Mesenchymal stem cell (in vitro differentiated cells and primary cell): ENCODE measurements at regions not wholly inside any gene's neighbourhood (a gene's known extent, or its start where the extent isn't known, plus 50 kb on each side); places are given as distances from the start of the nearest gene placed in this dataset.

Source experiments
- DNase-seq: peaks from one replicate; pipeline ENCODE4 v3.0.0-alpha.2; 2013
- H2AFZ ChIP-seq: one replicate; pipeline ENCODE4 v1.6.1; 2013; ENCODE audit warnings: low read depth, mild to moderate bottlenecking, control low read depth, inconsistent platforms, low read length, moderate library complexity
- H2AK5ac ChIP-seq: 2 replicates; pipeline ENCODE4 v1.6.1; 2013; ENCODE audit warnings: low read length, moderate library complexity, mild to moderate bottlenecking, inconsistent platforms; ENCODE audit not compliant: severe bottlenecking
- H2BK120ac ChIP-seq: one replicate; pipeline ENCODE4 v1.6.1; 2013; ENCODE audit warnings: low read depth, mild to moderate bottlenecking, inconsistent platforms, low read length, moderate library complexity
- H2BK12ac ChIP-seq, 2 experiments: one replicate each; pipeline ENCODE4 v1.6.1; 2013; ENCODE audit warnings: inconsistent platforms in 2 of 2, low read length in 2 of 2, mild to moderate bottlenecking in 2 of 2, moderate library complexity in 2 of 2, control low read depth in 1 of 2
- H2BK15ac ChIP-seq: one replicate; pipeline ENCODE4 v1.6.1; 2013; ENCODE audit warnings: mild to moderate bottlenecking, low read depth, inconsistent platforms; ENCODE audit not compliant: poor library complexity, severe bottlenecking
- H2BK5ac ChIP-seq: 2 replicates; pipeline ENCODE4 v1.6.1; 2013; ENCODE audit warnings: low read depth, mild to moderate bottlenecking, low read length, control low read depth, inconsistent platforms; ENCODE audit not compliant: poor library complexity, severe bottlenecking
- H3K14ac ChIP-seq, 2 experiments: one replicate each; pipeline ENCODE4 v1.6.1; 2013; ENCODE audit warnings: inconsistent platforms in 2 of 2, low read length in 2 of 2, control low read depth in 1 of 2, mild to moderate bottlenecking in 1 of 2, moderate library complexity in 1 of 2
- H3K18ac ChIP-seq, 2 experiments: one replicate each; pipeline ENCODE4 v1.6.1; 2013; ENCODE audit warnings: inconsistent platforms in 2 of 2, low read length in 2 of 2, control low read depth in 1 of 2, low read depth in 1 of 2, mild to moderate bottlenecking in 1 of 2
- H3K23ac ChIP-seq, 2 experiments: one replicate each; pipeline ENCODE4 v1.6.1; 2013; ENCODE audit warnings: inconsistent platforms in 2 of 2, low read length in 2 of 2, mild to moderate bottlenecking in 2 of 2, moderate library complexity in 2 of 2, control low read depth in 1 of 2
- H3K27ac ChIP-seq: 2 replicates; pipeline ENCODE4 v1.5.1; 2013; ENCODE audit warnings: mild to moderate bottlenecking, moderate library complexity, low read length, control low read depth, inconsistent platforms; ENCODE audit not compliant: poor library complexity, severe bottlenecking
- H3K27me3 ChIP-seq, 2 experiments: 2 replicates each; pipeline versions ENCODE4 v1.6.1 to v1.7.0; 2013; ENCODE audit warnings: low read length in 2 of 2, mild to moderate bottlenecking in 2 of 2, moderate library complexity in 2 of 2, control low read depth in 1 of 2, inconsistent platforms in 1 of 2; ENCODE audit not compliant: control insufficient read depth in 1 of 2, insufficient read depth in 1 of 2
- H3K36me3 ChIP-seq, 2 experiments: 2 replicates each; pipeline versions ENCODE4 v1.6.1 to v1.7.0; 2013; ENCODE audit warnings: low read length in 2 of 2, control low read depth in 1 of 2, inconsistent platforms in 1 of 2, low read depth in 1 of 2, mild to moderate bottlenecking in 1 of 2; ENCODE audit not compliant: insufficient read depth in 2 of 2, control insufficient read depth in 1 of 2
- H3K4ac ChIP-seq, 2 experiments: one replicate each; pipeline ENCODE4 v1.6.1; 2013; ENCODE audit warnings: inconsistent platforms in 2 of 2, low read length in 2 of 2, mild to moderate bottlenecking in 2 of 2, moderate library complexity in 2 of 2, control low read depth in 1 of 2, low read depth in 1 of 2
- H3K4me1 ChIP-seq: 2 replicates; pipeline ENCODE4 v1.6.1; 2013; ENCODE audit warnings: low read depth, low read length, control low read depth; ENCODE audit not compliant: control insufficient read depth, insufficient read depth
- H3K4me2 ChIP-seq: 2 replicates; pipeline ENCODE4 v1.6.1; 2013; ENCODE audit warnings: low read length, mild to moderate bottlenecking, inconsistent platforms; ENCODE audit not compliant: poor library complexity, severe bottlenecking
- H3K4me3 ChIP-seq, 2 experiments: 2 replicates each; pipeline versions ENCODE4 v1.5.1 to v1.7.0; 2013; ENCODE audit warnings: low read length in 2 of 2, mild to moderate bottlenecking in 2 of 2, control low read depth in 1 of 2, low read depth in 1 of 2; ENCODE audit not compliant: insufficient read depth in 1 of 2
- H3K79me1 ChIP-seq: replicated peaks from 2 replicates; pipeline ENCODE4 v1.6.1; 2013; ENCODE audit warnings: mild to moderate bottlenecking, control low read depth, low read length, inconsistent platforms; ENCODE audit not compliant: poor library complexity, severe bottlenecking
- H3K9ac ChIP-seq: 2 replicates; pipeline ENCODE4 v1.7.0; 2013; ENCODE audit warnings: mild to moderate bottlenecking, low read length, moderate library complexity
- H3K9me3 ChIP-seq: 2 replicates; pipeline ENCODE4 v1.7.0; 2013; ENCODE audit warnings: mild to moderate bottlenecking, low read length; ENCODE audit not compliant: control insufficient read depth
- H4K8ac ChIP-seq: one replicate; pipeline ENCODE4 v1.6.1; 2013; ENCODE audit warnings: inconsistent platforms, mild to moderate bottlenecking, low read length, moderate library complexity
- H4K91ac ChIP-seq: one replicate; pipeline ENCODE4 v1.6.1; 2013; ENCODE audit warnings: mild to moderate bottlenecking, low read length, inconsistent platforms
- WGBS: methylation state at CpG from one replicate; pipeline ENCODE4 v1.1.7; 2013; ENCODE audit warnings: mixed read lengths; 5-methylcytosine and 5-hydroxymethylcytosine counted together

DNA sequence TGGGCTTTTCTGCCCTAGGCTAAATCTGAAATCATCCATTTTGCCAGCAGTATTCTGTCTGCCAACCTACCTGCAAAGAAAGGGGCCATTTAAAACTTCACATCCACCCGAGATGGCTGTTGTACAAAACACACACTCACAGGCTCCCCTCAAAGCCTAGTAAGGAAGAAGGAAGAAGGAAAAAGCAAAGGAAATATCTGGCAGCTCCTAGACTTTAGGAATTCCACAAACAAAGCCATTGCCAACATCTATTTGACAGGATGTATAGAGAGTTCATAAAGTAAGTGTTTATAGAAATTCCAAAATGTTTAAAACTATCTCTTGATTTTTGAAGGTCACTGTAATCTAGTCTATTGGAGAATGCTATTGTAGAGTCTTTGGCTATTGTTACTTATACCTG, 91.9 kb upstream of the THBS1 start:
- Histone ChIP-seq H3K4me2 (no peak overlapping the region), H3K79me1 (no peaks in the 10 kb centered on the region), H2BK15ac (no peak overlapping the region), H3K4ac (no peak overlapping the region), H2AK5ac (no peak overlapping the region), H4K8ac (no peak overlapping the region), H4K91ac (no peak overlapping the region), H3K4me3 (no peak overlapping the region), H3K4me1 (no peaks in the 10 kb centered on the region), H3K9ac (no peak overlapping the region), H3K27me3 (no peaks in the 10 kb centered on the region), H2BK5ac (no peak overlapping the region), H2AFZ (no peak overlapping the region), H2BK12ac (peak overlapping the region in 1 of 2 experiments; percentile 82), H3K14ac (no peak overlapping the region), H3K36me3 (no peaks in the 10 kb centered on the region), H3K27ac (no peak overlapping the region), H3K9me3 (no peaks in the 10 kb centered on the region), H3K23ac (no peak overlapping the region), H2BK120ac (no peak overlapping the region), H3K18ac (peak overlapping the region in 1 of 2 experiments; percentile 84)
- no peak for DNase-seq
- no CpG with 5 or more reads among the region's 1 CpG for WGBS

GRCh38 chr15:39491115-39491885, 89.6 kb upstream of the THBS1 start:
- no peak overlapping the region for H3K4me3 ChIP-seq
- peaks cover 4% of the 10 kb centered on the region for H3K4me1 ChIP-seq
- no peaks in the 10 kb centered on the region for H3K9me3 ChIP-seq
- no peak overlapping the region for H3K27ac ChIP-seq
- H3K23ac ChIP-seq, result no peak overlapping the region
- no peak overlapping the region for H2BK5ac ChIP-seq
- no peak overlapping the region for H2BK120ac ChIP-seq
- no peaks in the 10 kb centered on the region for H3K79me1 ChIP-seq
- no peak overlapping the region for H2AFZ ChIP-seq
- no peak overlapping the region for H3K4ac ChIP-seq
- no peak overlapping the region for H2AK5ac ChIP-seq
- H2BK15ac ChIP-seq, result no peak overlapping the region
- no peak overlapping the region for H3K4me2 ChIP-seq
- 97% methylated on average over 11 of the region's 12 CpGs for WGBS
- H3K36me3 ChIP-seq, result no peaks in the 10 kb centered on the region
- H3K18ac ChIP-seq, result no peak overlapping the region
- H4K8ac ChIP-seq, result no peak overlapping the region
- no peak overlapping the region for H4K91ac ChIP-seq
- no peak overlapping the region for H3K14ac ChIP-seq
- no peak for DNase-seq
- H3K9ac ChIP-seq, result no peak overlapping the region
- no peak overlapping the region for H2BK12ac ChIP-seq
- no peaks in the 10 kb centered on the region for H3K27me3 ChIP-seq

DNA sequence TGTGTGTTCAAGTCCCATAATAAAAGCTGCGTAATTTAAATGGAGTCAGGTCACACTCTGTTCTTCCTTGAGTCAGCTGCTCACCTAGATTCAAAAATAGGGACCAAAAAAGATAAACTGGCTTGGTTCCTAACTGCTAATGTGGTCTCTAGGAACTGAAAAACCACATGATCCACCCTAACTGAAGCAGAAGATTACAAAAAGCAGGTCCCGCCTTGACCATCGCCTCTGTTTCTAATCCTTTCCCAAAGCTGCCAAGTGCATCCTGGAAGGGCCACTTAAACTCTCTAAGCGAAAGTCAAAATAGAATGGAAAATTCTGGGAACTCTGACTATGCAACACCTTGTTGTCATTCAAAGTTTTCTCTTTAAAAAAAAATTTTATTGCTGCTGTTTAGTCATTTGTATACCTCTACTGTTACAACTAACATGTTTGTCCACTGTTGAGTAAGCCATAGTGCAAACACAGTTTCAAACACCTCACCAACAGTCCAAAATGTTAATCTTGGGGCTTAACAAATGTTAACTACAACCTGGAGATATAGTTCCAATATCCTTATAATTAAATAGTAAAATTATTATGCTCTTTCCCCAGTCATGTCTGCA, 88.9 kb upstream of the THBS1 start:
- H4K91ac ChIP-seq, result no peak overlapping the region
- 74% methylated on average over 4 of the region's 4 CpGs for WGBS
- H3K36me3 ChIP-seq, result no peaks in the 10 kb centered on the region
- no peak overlapping the region for H3K18ac ChIP-seq
- H4K8ac ChIP-seq, result no peak overlapping the region
- H3K79me1 ChIP-seq, result no peaks in the 10 kb centered on the region
- H2BK12ac ChIP-seq, result no peak overlapping the region
- H2BK15ac ChIP-seq, result no peak overlapping the region
- DNase-seq, result no peak
- no peak overlapping the region for H3K4me2 ChIP-seq
- H3K4ac ChIP-seq, result no peak overlapping the region
- H3K27ac ChIP-seq, result no peak overlapping the region
- no peak overlapping the region for H3K9ac ChIP-seq
- H2BK120ac ChIP-seq, result no peak overlapping the region
- H2AK5ac ChIP-seq, result no peak overlapping the region
- H3K14ac ChIP-seq, result no peak overlapping the region
- H3K4me3 ChIP-seq, result no peak overlapping the region
- no peak overlapping the region for H3K23ac ChIP-seq
- H2AFZ ChIP-seq, result no peak overlapping the region
- H3K4me1 ChIP-seq, result peaks cover 6% of the 10 kb centered on the region
- no peak overlapping the region for H2BK5ac ChIP-seq
- no peaks in the 10 kb centered on the region for H3K27me3 ChIP-seq
- H3K9me3 ChIP-seq, result no peaks in the 10 kb centered on the region

GRCh38 chr15:39493424-39494067, 87.3 kb upstream of the THBS1 start:
- no peaks in the 10 kb centered on the region for H3K27me3 ChIP-seq
- H3K27ac ChIP-seq, result no peak overlapping the region
- H3K14ac ChIP-seq, result no peak overlapping the region
- H3K4me3 ChIP-seq, result no peak overlapping the region
- 93% methylated on average over 3 of the region's 3 CpGs for WGBS
- no peak overlapping the region for H3K18ac ChIP-seq
- DNase-seq, result no peak
- H3K4me1 ChIP-seq, result peaks cover 14% of the 10 kb centered on the region
- H3K36me3 ChIP-seq, result no peaks in the 10 kb centered on the region
- H4K91ac ChIP-seq, result no peak overlapping the region
- H2AFZ ChIP-seq, result no peak overlapping the region
- no peak overlapping the region for H3K4ac ChIP-seq
- H2BK120ac ChIP-seq, result no peak overlapping the region
- H3K23ac ChIP-seq, result no peak overlapping the region
- no peaks in the 10 kb centered on the region for H3K9me3 ChIP-seq
- H3K79me1 ChIP-seq, result no peaks in the 10 kb centered on the region
- no peak overlapping the region for H2AK5ac ChIP-seq
- no peak overlapping the region for H4K8ac ChIP-seq
- H2BK5ac ChIP-seq, result no peak overlapping the region
- no peak overlapping the region for H3K9ac ChIP-seq
- H2BK12ac ChIP-seq, result no peak overlapping the region
- no peak overlapping the region for H3K4me2 ChIP-seq
- no peak overlapping the region for H2BK15ac ChIP-seq
